ENCODE measurements at regions not wholly inside any gene's neighbourhood (a gene's known extent, or its start where the extent isn't known, plus 50 kb on each side); places are given as distances from the start of the nearest gene placed in this dataset.

GRCh38 chrY:15456491-15456890 lies 932.2 kb downstream of the NLGN4Y start:
- Histone ChIP-seq H3K36me3 (replicated peaks in 1 of 2; ENCODE audit: control insufficient read depth in 2 of 2, insufficient read depth in 2 of 2, low read length in 2 of 2) (no peaks in the 10 kb centered on the region), H3K23ac (ENCODE audit: low read depth, low read length, poor library complexity) (no peak overlapping the region), H3K4ac (ENCODE audit: low read length) (no peak overlapping the region), H4K91ac (ENCODE audit: low read depth, low read length, poor library complexity) (no peak overlapping the region), H2AFZ (ENCODE audit: low read length) (no peak overlapping the region), H3K27me3 (ENCODE audit: control insufficient read depth in 3 of 3, insufficient read depth in 3 of 3, low read depth in 1 of 3, low read length in 3 of 3) (no peaks in the 10 kb centered on the region), H2AK5ac (ENCODE audit: low read depth, low read length) (no peak overlapping the region), H4K8ac (ENCODE audit: low read depth, low read length) (no peak overlapping the region), H3K27ac (replicated peaks; ENCODE audit: low read length) (no peak overlapping the region), H3K4me1 (ENCODE audit: control insufficient read depth in 2 of 2, insufficient read depth in 1 of 2, low read depth in 1 of 2, low read length in 2 of 2) (no peaks in the 10 kb centered on the region), H2BK5ac (ENCODE audit: low read length) (no peak overlapping the region), H3K14ac (ENCODE audit: low read length) (no peak overlapping the region), H2BK15ac (ENCODE audit: low read length) (no peak overlapping the region), H3K9ac (ENCODE audit: low read depth, low read length, poor library complexity) (no peak overlapping the region), H2BK12ac (ENCODE audit: low read length) (no peak overlapping the region), H3K4me3 (ENCODE audit: low read length in 2 of 2) (no peak overlapping the region), H3K18ac (ENCODE audit: low read length) (no peak overlapping the region), H3K9me3 (replicated peaks in 1 of 2; ENCODE audit: control insufficient read depth in 2 of 2, insufficient read depth in 1 of 2, low read depth in 1 of 2, low read length in 2 of 2) (peaks cover 0 to 2% of the 10 kb centered on the region in 2 donors), H3K79me1 (ENCODE audit: low read depth, low read length) (no peaks in the 10 kb centered on the region), H3K4me2 (ENCODE audit: insufficient read depth, low read length, poor library complexity, severe bottlenecking) (no peak overlapping the region), H2BK120ac (ENCODE audit: low read depth, low read length) (no peak overlapping the region)
- WGBS, 2 donors (ENCODE audit: extremely low coverage in 2 of 2, insufficient read length in 2 of 2, insufficient replicate concordance in 1 of 2) = no CpG with 5 or more reads among the region's 21 CpGs
- DNase-seq (ENCODE audit: low spot score) = no peak

GRCh38 chrY:15457682-15458081 lies 933.4 kb downstream of the NLGN4Y start:
- H3K9me3 ChIP-seq (replicated peaks in 1 of 2; ENCODE audit: control insufficient read depth in 2 of 2, insufficient read depth in 1 of 2, low read depth in 1 of 2, low read length in 2 of 2) = peaks cover 0 to 2% of the 10 kb centered on the region in 2 donors
- H3K4me1 ChIP-seq (ENCODE audit: control insufficient read depth in 2 of 2, insufficient read depth in 1 of 2, low read depth in 1 of 2, low read length in 2 of 2) = no peaks in the 10 kb centered on the region
- no peak overlapping the region for H3K14ac ChIP-seq (ENCODE audit: low read length)
- no peak for DNase-seq (ENCODE audit: low spot score)
- H3K36me3 ChIP-seq (replicated peaks in 1 of 2; ENCODE audit: control insufficient read depth in 2 of 2, insufficient read depth in 2 of 2, low read length in 2 of 2) = no peaks in the 10 kb centered on the region
- no peak overlapping the region for H2BK5ac ChIP-seq (ENCODE audit: low read length)
- no peaks in the 10 kb centered on the region for H3K79me1 ChIP-seq (ENCODE audit: low read depth, low read length)
- no peaks in the 10 kb centered on the region for H3K27me3 ChIP-seq (ENCODE audit: control insufficient read depth in 3 of 3, insufficient read depth in 3 of 3, low read depth in 1 of 3, low read length in 3 of 3)
- H2AK5ac ChIP-seq (ENCODE audit: low read depth, low read length) = no peak overlapping the region
- H4K91ac ChIP-seq (ENCODE audit: low read depth, low read length, poor library complexity) = no peak overlapping the region
- H2AFZ ChIP-seq (ENCODE audit: low read length) = no peak overlapping the region
- no peak overlapping the region for H3K4me3 ChIP-seq (ENCODE audit: low read length in 2 of 2)
- WGBS, 2 donors (ENCODE audit: extremely low coverage in 2 of 2, insufficient read length in 2 of 2, insufficient replicate concordance in 1 of 2) = no CpG with 5 or more reads among the region's 3 CpGs
- H3K23ac ChIP-seq (ENCODE audit: low read depth, low read length, poor library complexity) = no peak overlapping the region
- H2BK12ac ChIP-seq (ENCODE audit: low read length) = no peak overlapping the region
- no peak overlapping the region for H3K4ac ChIP-seq (ENCODE audit: low read length)
- no peak overlapping the region for H4K8ac ChIP-seq (ENCODE audit: low read depth, low read length)
- H3K27ac ChIP-seq (replicated peaks; ENCODE audit: low read length) = no peak overlapping the region
- no peak overlapping the region for H2BK120ac ChIP-seq (ENCODE audit: low read depth, low read length)
- no peak overlapping the region for H3K4me2 ChIP-seq (ENCODE audit: insufficient read depth, low read length, poor library complexity, severe bottlenecking)
- no peak overlapping the region for H3K9ac ChIP-seq (ENCODE audit: low read depth, low read length, poor library complexity)
- H2BK15ac ChIP-seq (ENCODE audit: low read length) = no peak overlapping the region
- H3K18ac ChIP-seq (ENCODE audit: low read length) = no peak overlapping the region

- no peak overlapping the region for H2AFZ ChIP-seq (ENCODE audit: low read length)
- H3K4me1 ChIP-seq (ENCODE audit: control insufficient read depth in 2 of 2, insufficient read depth in 1 of 2, low read depth in 1 of 2, low read length in 2 of 2) = no peaks in the 10 kb centered on the region
- no peak overlapping the region for H4K91ac ChIP-seq (ENCODE audit: low read depth, low read length, poor library complexity)
- H2AK5ac ChIP-seq (ENCODE audit: low read depth, low read length) = no peak overlapping the region
- H3K14ac ChIP-seq (ENCODE audit: low read length) = no peak overlapping the region
- no peak overlapping the region for H4K8ac ChIP-seq (ENCODE audit: low read depth, low read length)
- no peak overlapping the region for H3K27ac ChIP-seq (replicated peaks; ENCODE audit: low read length)
- H2BK120ac ChIP-seq (ENCODE audit: low read depth, low read length) = no peak overlapping the region
- DNase-seq (ENCODE audit: low spot score) = no peak
- H3K23ac ChIP-seq (ENCODE audit: low read depth, low read length, poor library complexity) = no peak overlapping the region
- no peaks in the 10 kb centered on the region for H3K27me3 ChIP-seq (ENCODE audit: control insufficient read depth in 3 of 3, insufficient read depth in 3 of 3, low read depth in 1 of 3, low read length in 3 of 3)
- H3K4me2 ChIP-seq (ENCODE audit: insufficient read depth, low read length, poor library complexity, severe bottlenecking) = no peak overlapping the region
- no peak overlapping the region for H3K9ac ChIP-seq (ENCODE audit: low read depth, low read length, poor library complexity)
- H3K4me3 ChIP-seq (ENCODE audit: low read length in 2 of 2) = no peak overlapping the region
- no peaks in the 10 kb centered on the region for H3K36me3 ChIP-seq (replicated peaks in 1 of 2; ENCODE audit: control insufficient read depth in 2 of 2, insufficient read depth in 2 of 2, low read length in 2 of 2)
- H2BK12ac ChIP-seq (ENCODE audit: low read length) = no peak overlapping the region
- H3K79me1 ChIP-seq (ENCODE audit: low read depth, low read length) = no peaks in the 10 kb centered on the region
- H2BK15ac ChIP-seq (ENCODE audit: low read length) = no peak overlapping the region
- peaks cover 0 to 2% of the 10 kb centered on the region in 2 donors for H3K9me3 ChIP-seq (replicated peaks in 1 of 2; ENCODE audit: control insufficient read depth in 2 of 2, insufficient read depth in 1 of 2, low read depth in 1 of 2, low read length in 2 of 2)
- H3K4ac ChIP-seq (ENCODE audit: low read length) = no peak overlapping the region
- no peak overlapping the region for H2BK5ac ChIP-seq (ENCODE audit: low read length)
- H3K18ac ChIP-seq (ENCODE audit: low read length) = no peak overlapping the region
These were observed 934.1 kb downstream of the NLGN4Y start for GRCh38 chrY:15458426-15458825.

- no peak overlapping the region for H3K4ac ChIP-seq (ENCODE audit: low read length)
- no CpG with 5 or more reads among the region's 6 CpGs for WGBS, 2 donors (ENCODE audit: extremely low coverage in 2 of 2, insufficient read length in 2 of 2, insufficient replicate concordance in 1 of 2)
- no peaks in the 10 kb centered on the region for H3K36me3 ChIP-seq (replicated peaks in 1 of 2; ENCODE audit: control insufficient read depth in 2 of 2, insufficient read depth in 2 of 2, low read length in 2 of 2)
- DNase-seq (ENCODE audit: low spot score) = no peak
- H3K18ac ChIP-seq (ENCODE audit: low read length) = no peak overlapping the region
- H3K27me3 ChIP-seq (ENCODE audit: control insufficient read depth in 3 of 3, insufficient read depth in 3 of 3, low read depth in 1 of 3, low read length in 3 of 3) = no peaks in the 10 kb centered on the region
- no peaks in the 10 kb centered on the region for H3K79me1 ChIP-seq (ENCODE audit: low read depth, low read length)
- no peak overlapping the region for H3K14ac ChIP-seq (ENCODE audit: low read length)
- H4K8ac ChIP-seq (ENCODE audit: low read depth, low read length) = no peak overlapping the region
- no peak overlapping the region for H2AK5ac ChIP-seq (ENCODE audit: low read depth, low read length)
- no peak overlapping the region for H3K9ac ChIP-seq (ENCODE audit: low read depth, low read length, poor library complexity)
- H2BK12ac ChIP-seq (ENCODE audit: low read length) = no peak overlapping the region
- H3K4me1 ChIP-seq (ENCODE audit: control insufficient read depth in 2 of 2, insufficient read depth in 1 of 2, low read depth in 1 of 2, low read length in 2 of 2) = no peaks in the 10 kb centered on the region
- no peaks in the 10 kb centered on the region for H3K9me3 ChIP-seq (replicated peaks in 1 of 2; ENCODE audit: control insufficient read depth in 2 of 2, insufficient read depth in 1 of 2, low read depth in 1 of 2, low read length in 2 of 2)
- H2BK120ac ChIP-seq (ENCODE audit: low read depth, low read length) = no peak overlapping the region
- no peak overlapping the region for H3K4me2 ChIP-seq (ENCODE audit: insufficient read depth, low read length, poor library complexity, severe bottlenecking)
- no peak overlapping the region for H2BK15ac ChIP-seq (ENCODE audit: low read length)
- no peak overlapping the region for H2BK5ac ChIP-seq (ENCODE audit: low read length)
- H3K23ac ChIP-seq (ENCODE audit: low read depth, low read length, poor library complexity) = no peak overlapping the region
- no peak overlapping the region for H2AFZ ChIP-seq (ENCODE audit: low read length)
- H3K4me3 ChIP-seq (ENCODE audit: low read length in 2 of 2) = no peak overlapping the region
- no peak overlapping the region for H3K27ac ChIP-seq (replicated peaks; ENCODE audit: low read length)
- no peak overlapping the region for H4K91ac ChIP-seq (ENCODE audit: low read depth, low read length, poor library complexity)
These were observed 941.6 kb downstream of the NLGN4Y start for GRCh38 chrY:15465880-15466279.

Measured in neuronal stem cell (in vitro differentiated cells).